ENCODE measurements at regions not wholly inside any gene's neighbourhood (a gene's known extent, or its start where the extent isn't known, plus 50 kb on each side); places are given as distances from the start of the nearest gene placed in this dataset.
"Not testable (repeated sequence)": the region's sequence is repeated elsewhere in the genome, so short reads cannot be mapped to it uniquely, and the experiment has no call there.

DNA sequence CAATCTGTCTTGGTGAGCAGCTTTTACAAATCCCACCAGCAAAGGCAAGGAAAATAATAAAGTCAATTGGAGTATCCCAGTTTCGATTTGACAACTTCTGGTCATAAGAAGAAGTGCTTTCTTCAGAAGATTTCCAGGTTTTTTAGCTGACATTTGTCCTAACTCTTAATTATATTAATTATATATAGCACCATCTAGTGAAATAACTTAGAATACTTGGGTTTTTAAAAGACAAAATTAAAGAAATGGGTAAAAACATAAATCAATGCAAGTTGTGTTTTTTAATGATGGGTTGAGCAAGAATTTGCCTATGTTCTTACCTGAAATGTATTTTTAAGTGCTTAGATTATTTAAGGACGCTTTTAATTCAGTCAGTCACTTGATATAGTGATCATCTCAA lies 421.8 kb downstream of the ACTL7B start:
- no peak overlapping the region for H2AFZ ChIP-seq (ENCODE audit: low read depth, low read length)
- no peak overlapping the region for H2BK15ac ChIP-seq (ENCODE audit: low read depth, poor library complexity, severe bottlenecking)
- H3K4me2 ChIP-seq (ENCODE audit: low read length, poor library complexity, severe bottlenecking) = no peak overlapping the region
- 98% methylated on average over 1 of the region's 2 CpGs for WGBS
- no peak overlapping the region for H2BK120ac ChIP-seq (ENCODE audit: low read depth, low read length)
- no peak overlapping the region for H2BK5ac ChIP-seq (ENCODE audit: low read depth, low read length, poor library complexity, severe bottlenecking)
- H3K27me3 ChIP-seq (ENCODE audit: control insufficient read depth in 1 of 2, insufficient read depth in 1 of 2, low read length in 2 of 2) = no peaks in the 10 kb centered on the region
- no peak overlapping the region for H3K14ac ChIP-seq (ENCODE audit: low read length in 2 of 2)
- no peak overlapping the region for H3K23ac ChIP-seq (ENCODE audit: low read length in 2 of 2)
- H3K9ac ChIP-seq (ENCODE audit: low read length) = no peak overlapping the region
- H4K8ac ChIP-seq (ENCODE audit: low read length) = no peak overlapping the region
- no peaks in the 10 kb centered on the region for H3K36me3 ChIP-seq (ENCODE audit: control insufficient read depth in 1 of 2, insufficient read depth in 2 of 2, low read depth in 1 of 2, low read length in 2 of 2)
- H3K4me1 ChIP-seq (ENCODE audit: control insufficient read depth, insufficient read depth, low read depth, low read length) = no peaks in the 10 kb centered on the region
- no peak overlapping the region for H2AK5ac ChIP-seq (ENCODE audit: low read length, severe bottlenecking)
- H3K4ac ChIP-seq (ENCODE audit: low read depth in 1 of 2, low read length in 2 of 2) = no peak overlapping the region
- H3K4me3 ChIP-seq (ENCODE audit: insufficient read depth in 1 of 2, low read depth in 1 of 2, low read length in 2 of 2) = no peak overlapping the region
- peaks cover 20% of the 10 kb centered on the region for H3K9me3 ChIP-seq (ENCODE audit: control insufficient read depth, low read length)
- no peak overlapping the region for H4K91ac ChIP-seq (ENCODE audit: low read length)
- no peak overlapping the region for H2BK12ac ChIP-seq (ENCODE audit: low read length in 2 of 2)
- DNase-seq = no peak
- no peak overlapping the region for H3K18ac ChIP-seq (ENCODE audit: low read depth in 1 of 2, low read length in 2 of 2)
- no peak overlapping the region for H3K27ac ChIP-seq (ENCODE audit: low read length, poor library complexity, severe bottlenecking)
- H3K79me1 ChIP-seq (replicated peaks; ENCODE audit: low read length, poor library complexity, severe bottlenecking) = no peaks in the 10 kb centered on the region

DNA sequence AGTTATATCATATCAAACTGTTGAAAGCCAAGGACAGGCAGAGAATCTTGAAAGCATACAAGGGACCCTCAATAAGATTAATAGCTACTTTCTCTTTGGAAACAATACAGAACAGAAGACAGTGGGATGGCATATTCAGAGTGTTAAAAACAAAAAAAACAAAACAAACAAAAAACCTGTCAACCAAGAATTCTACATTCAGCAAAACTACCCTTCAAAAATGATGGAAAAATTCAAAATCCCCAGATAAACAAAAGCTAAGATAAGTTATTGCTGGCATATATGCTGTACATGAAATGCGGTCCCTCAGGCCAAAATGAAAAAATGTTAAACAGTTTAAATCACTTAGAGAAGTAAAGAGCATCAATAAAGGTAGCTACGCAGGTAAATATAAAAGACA lies 425.1 kb downstream of the ACTL7B start:
- no peaks in the 10 kb centered on the region for H3K27me3 ChIP-seq (ENCODE audit: control insufficient read depth in 1 of 2, insufficient read depth in 1 of 2, low read length in 2 of 2)
- H3K14ac ChIP-seq (ENCODE audit: low read length in 2 of 2) = no peak overlapping the region
- H4K8ac ChIP-seq (ENCODE audit: low read length) = no peak overlapping the region
- no peak overlapping the region for H2BK12ac ChIP-seq (ENCODE audit: low read length in 2 of 2)
- H2BK120ac ChIP-seq (ENCODE audit: low read depth, low read length) = no peak overlapping the region
- no peak for DNase-seq
- no peaks in the 10 kb centered on the region for H3K36me3 ChIP-seq (ENCODE audit: control insufficient read depth in 1 of 2, insufficient read depth in 2 of 2, low read depth in 1 of 2, low read length in 2 of 2)
- H3K18ac ChIP-seq (ENCODE audit: low read depth in 1 of 2, low read length in 2 of 2) = no peak overlapping the region
- no peak overlapping the region for H3K4me2 ChIP-seq (ENCODE audit: low read length, poor library complexity, severe bottlenecking)
- peaks cover 30% of the 10 kb centered on the region for H3K9me3 ChIP-seq (ENCODE audit: control insufficient read depth, low read length)
- H3K9ac ChIP-seq (ENCODE audit: low read length) = no peak overlapping the region
- H4K91ac ChIP-seq (ENCODE audit: low read length) = no peak overlapping the region
- no peak overlapping the region for H2BK5ac ChIP-seq (ENCODE audit: low read depth, low read length, poor library complexity, severe bottlenecking)
- no peaks in the 10 kb centered on the region for H3K79me1 ChIP-seq (replicated peaks; ENCODE audit: low read length, poor library complexity, severe bottlenecking)
- H2BK15ac ChIP-seq (ENCODE audit: low read depth, poor library complexity, severe bottlenecking) = no peak overlapping the region
- no peak overlapping the region for H3K4ac ChIP-seq (ENCODE audit: low read depth in 1 of 2, low read length in 2 of 2)
- no peak overlapping the region for H3K23ac ChIP-seq (ENCODE audit: low read length in 2 of 2)
- H2AK5ac ChIP-seq (ENCODE audit: low read length, severe bottlenecking) = no peak overlapping the region
- WGBS = no CpG with 5 or more reads among the region's 2 CpGs
- H3K27ac ChIP-seq (ENCODE audit: low read length, poor library complexity, severe bottlenecking) = no peak overlapping the region
- no peak overlapping the region for H3K4me3 ChIP-seq (ENCODE audit: insufficient read depth in 1 of 2, low read depth in 1 of 2, low read length in 2 of 2)
- H2AFZ ChIP-seq (ENCODE audit: low read depth, low read length) = no peak overlapping the region
- H3K4me1 ChIP-seq (ENCODE audit: control insufficient read depth, insufficient read depth, low read depth, low read length) = no peaks in the 10 kb centered on the region

DNA sequence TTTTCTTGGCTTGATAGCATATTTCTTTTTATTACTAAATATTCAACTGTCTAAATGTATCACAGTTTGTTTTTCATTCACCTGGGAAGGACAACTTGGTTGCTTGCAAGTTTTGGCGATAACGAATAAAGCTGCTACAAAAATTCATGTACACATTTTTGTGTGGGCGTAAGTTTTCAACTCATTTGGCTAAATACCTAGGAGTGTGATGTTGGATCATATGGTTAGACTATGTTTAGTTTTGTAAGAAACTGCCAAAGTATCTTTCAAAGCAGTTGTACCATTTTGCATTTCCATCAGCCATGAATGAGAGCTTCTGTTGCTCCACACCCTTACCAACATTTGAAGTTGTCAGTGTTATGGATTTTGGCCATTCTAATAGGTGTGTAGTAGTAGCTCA lies 428.0 kb downstream of the ACTL7B start:
- Histone ChIP-seq H3K14ac (ENCODE audit: low read length in 2 of 2) (no peak overlapping the region), H3K4me2 (ENCODE audit: low read length, poor library complexity, severe bottlenecking) (no peak overlapping the region), H3K27me3 (ENCODE audit: control insufficient read depth in 1 of 2, insufficient read depth in 1 of 2, low read length in 2 of 2) (no peaks in the 10 kb centered on the region), H2BK120ac (ENCODE audit: low read depth, low read length) (no peak overlapping the region), H3K4me3 (ENCODE audit: insufficient read depth in 1 of 2, low read depth in 1 of 2, low read length in 2 of 2) (no peak overlapping the region), H4K8ac (ENCODE audit: low read length) (no peak overlapping the region), H3K9ac (ENCODE audit: low read length) (no peak overlapping the region), H2BK12ac (ENCODE audit: low read length in 2 of 2) (no peak overlapping the region), H3K4ac (ENCODE audit: low read depth in 1 of 2, low read length in 2 of 2) (no peak overlapping the region), H3K9me3 (ENCODE audit: control insufficient read depth, low read length) (peaks cover 30% of the 10 kb centered on the region), H2BK5ac (ENCODE audit: low read depth, low read length, poor library complexity, severe bottlenecking) (no peak overlapping the region), H3K23ac (ENCODE audit: low read length in 2 of 2) (no peak overlapping the region), H3K79me1 (replicated peaks; ENCODE audit: low read length, poor library complexity, severe bottlenecking) (no peaks in the 10 kb centered on the region), H3K36me3 (ENCODE audit: control insufficient read depth in 1 of 2, insufficient read depth in 2 of 2, low read depth in 1 of 2, low read length in 2 of 2) (no peaks in the 10 kb centered on the region), H2AK5ac (ENCODE audit: low read length, severe bottlenecking) (no peak overlapping the region), H2AFZ (ENCODE audit: low read depth, low read length) (no peak overlapping the region), H3K4me1 (ENCODE audit: control insufficient read depth, insufficient read depth, low read depth, low read length) (no peaks in the 10 kb centered on the region), H3K27ac (ENCODE audit: low read length, poor library complexity, severe bottlenecking) (no peak overlapping the region), H2BK15ac (ENCODE audit: low read depth, poor library complexity, severe bottlenecking) (no peak overlapping the region), H3K18ac (ENCODE audit: low read depth in 1 of 2, low read length in 2 of 2) (no peak overlapping the region), H4K91ac (ENCODE audit: low read length) (no peak overlapping the region)
- DNase-seq = no peak
- WGBS = 98% methylated on average over 3 of the region's 3 CpGs

DNA sequence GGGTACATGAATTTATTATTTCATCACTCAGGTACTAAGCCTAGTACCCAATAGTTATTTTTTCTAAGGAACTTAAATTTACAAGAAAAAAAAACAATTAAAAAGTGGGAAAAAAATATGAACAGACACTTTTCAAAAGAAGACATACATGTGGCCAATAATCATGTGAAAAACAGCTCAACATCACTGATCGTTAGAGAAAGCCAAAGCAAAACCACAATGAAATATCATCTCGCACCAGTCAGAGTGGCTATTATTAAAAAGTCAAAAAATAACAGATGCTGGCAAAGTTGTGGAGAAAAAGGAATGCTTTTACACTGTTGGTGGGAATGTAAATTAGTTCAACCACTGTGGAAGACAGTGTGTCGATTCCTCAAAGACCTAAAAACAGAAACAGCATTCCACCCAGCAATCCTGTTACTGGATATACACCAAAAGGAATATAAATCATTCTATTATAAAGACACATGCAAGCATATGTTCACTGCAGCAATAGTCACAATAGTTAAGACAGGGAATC lies 429.3 kb downstream of the ACTL7B start:
- H2BK12ac ChIP-seq (ENCODE audit: low read length in 2 of 2); H3K18ac ChIP-seq (ENCODE audit: low read depth in 1 of 2, low read length in 2 of 2); H2AFZ ChIP-seq (ENCODE audit: low read depth, low read length); H2BK120ac ChIP-seq (ENCODE audit: low read depth, low read length); H3K4ac ChIP-seq (ENCODE audit: low read depth in 1 of 2, low read length in 2 of 2); DNase-seq; H3K27me3 ChIP-seq (ENCODE audit: control insufficient read depth in 1 of 2, insufficient read depth in 1 of 2, low read length in 2 of 2); H3K27ac ChIP-seq (ENCODE audit: low read length, poor library complexity, severe bottlenecking); H3K9ac ChIP-seq (ENCODE audit: low read length); H3K4me3 ChIP-seq (ENCODE audit: insufficient read depth in 1 of 2, low read depth in 1 of 2, low read length in 2 of 2); H3K4me1 ChIP-seq (ENCODE audit: control insufficient read depth, insufficient read depth, low read depth, low read length); H2AK5ac ChIP-seq (ENCODE audit: low read length, severe bottlenecking); H3K23ac ChIP-seq (ENCODE audit: low read length in 2 of 2); H2BK15ac ChIP-seq (ENCODE audit: low read depth, poor library complexity, severe bottlenecking); H2BK5ac ChIP-seq (ENCODE audit: low read depth, low read length, poor library complexity, severe bottlenecking); H3K79me1 ChIP-seq (replicated peaks; ENCODE audit: low read length, poor library complexity, severe bottlenecking); H3K14ac ChIP-seq (ENCODE audit: low read length in 2 of 2); H3K36me3 ChIP-seq (ENCODE audit: control insufficient read depth in 1 of 2, insufficient read depth in 2 of 2, low read depth in 1 of 2, low read length in 2 of 2); H4K91ac ChIP-seq (ENCODE audit: low read length); H4K8ac ChIP-seq (ENCODE audit: low read length); H3K4me2 ChIP-seq (ENCODE audit: low read length, poor library complexity, severe bottlenecking): not testable (repeated sequence)
- 90% methylated on average over 2 of the region's 3 CpGs for WGBS
- H3K9me3 ChIP-seq (ENCODE audit: control insufficient read depth, low read length) = peaks cover 25% of the 10 kb centered on the region
